ENCODE measurements at regions not wholly inside any gene's neighbourhood (a gene's known extent, or its start where the extent isn't known, plus 50 kb on each side); places are given as distances from the start of the nearest gene placed in this dataset.

DNA sequence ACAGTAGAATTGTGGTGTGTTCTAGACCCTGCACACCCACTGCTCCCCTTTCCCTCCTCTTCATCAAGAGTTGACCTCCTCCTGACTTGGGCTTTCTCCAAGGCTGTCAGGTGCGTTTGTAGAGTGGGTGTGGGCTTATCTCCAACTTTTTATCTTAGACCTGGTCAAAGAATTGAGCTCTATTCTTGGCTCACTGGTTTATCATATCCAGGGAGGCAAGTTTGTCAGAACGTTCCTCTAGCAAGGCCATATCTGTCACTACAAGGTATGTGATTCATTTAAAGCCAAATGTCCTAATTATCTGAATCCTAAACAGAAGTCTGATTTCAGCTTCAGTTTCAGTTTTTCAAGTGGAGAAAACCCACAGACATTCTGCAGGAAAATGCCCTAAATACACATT, 117.1 kb upstream of the MGAT5 start:
- H3K27me3 ChIP-seq: no peaks in the 10 kb centered on the region
- peaks cover 73% of the 10 kb centered on the region for H3K4me1 ChIP-seq
- H3K4me3 ChIP-seq: no peak overlapping the region
- 0 to 10% methylated on average over 2 of the region's 2 CpGs for WGBS, 2 donors
- no peaks in the 10 kb centered on the region for H3K36me3 ChIP-seq (replicated peaks in 1 of 2; ENCODE audit: insufficient read depth in 1 of 2, low read depth in 2 of 2)
- no peaks in the 10 kb centered on the region for H3K9me3 ChIP-seq
- intact Hi-C loops (cut with DNase I): no loop called here
- ATAC-seq: peak; percentile 17
- TF ChIP-seq POLR2A (IDR thresholded peaks at IDR 0.05): no peak
- TF ChIP-seq, protein P1, sequence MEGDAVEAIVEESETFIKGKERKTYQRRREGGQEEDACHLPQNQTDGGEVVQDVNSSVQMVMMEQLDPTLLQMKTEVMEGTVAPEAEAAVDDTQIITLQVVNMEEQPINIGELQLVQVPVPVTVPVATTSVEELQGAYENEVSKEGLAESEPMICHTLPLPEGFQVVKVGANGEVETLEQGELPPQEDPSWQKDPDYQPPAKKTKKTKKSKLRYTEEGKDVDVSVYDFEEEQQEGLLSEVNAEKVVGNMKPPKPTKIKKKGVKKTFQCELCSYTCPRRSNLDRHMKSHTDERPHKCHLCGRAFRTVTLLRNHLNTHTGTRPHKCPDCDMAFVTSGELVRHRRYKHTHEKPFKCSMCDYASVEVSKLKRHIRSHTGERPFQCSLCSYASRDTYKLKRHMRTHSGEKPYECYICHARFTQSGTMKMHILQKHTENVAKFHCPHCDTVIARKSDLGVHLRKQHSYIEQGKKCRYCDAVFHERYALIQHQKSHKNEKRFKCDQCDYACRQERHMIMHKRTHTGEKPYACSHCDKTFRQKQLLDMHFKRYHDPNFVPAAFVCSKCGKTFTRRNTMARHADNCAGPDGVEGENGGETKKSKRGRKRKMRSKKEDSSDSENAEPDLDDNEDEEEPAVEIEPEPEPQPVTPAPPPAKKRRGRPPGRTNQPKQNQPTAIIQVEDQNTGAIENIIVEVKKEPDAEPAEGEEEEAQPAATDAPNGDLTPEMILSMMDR (IDR thresholded peaks at IDR 0.05): no peak
- DNase-seq: no peak
- H3K27ac ChIP-seq: peak overlapping the region; percentile 39 to 81 (median 68)

DNA sequence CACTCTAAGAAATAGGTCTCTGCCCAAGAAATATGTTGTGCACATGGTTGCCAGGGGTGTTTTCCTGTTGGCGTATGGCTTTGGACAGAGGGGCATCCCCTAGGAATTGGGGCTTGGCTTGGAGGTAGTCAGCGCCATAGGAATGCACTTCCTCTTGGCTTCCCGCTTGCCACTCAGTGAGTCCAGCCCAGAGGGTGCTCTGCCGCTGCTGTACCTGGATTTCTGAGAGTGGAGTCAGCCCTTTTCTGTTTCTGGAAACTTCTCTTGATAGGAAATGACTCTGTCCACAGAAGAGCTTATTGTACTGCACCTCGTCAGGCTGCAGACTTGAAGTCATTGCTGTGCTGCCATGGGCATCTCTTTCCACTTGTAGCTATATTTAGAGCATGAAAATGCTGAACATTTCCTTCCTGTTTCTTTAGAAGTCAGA, 116.7 kb upstream of the MGAT5 start:
- H3K9me3 ChIP-seq: no peaks in the 10 kb centered on the region
- 19 to 33% methylated on average over 3 to 5 of the region's 5 CpGs for WGBS, 2 donors
- peak overlapping the region; percentile 39 to 81 (median 68) for H3K27ac ChIP-seq
- intact Hi-C loops (cut with DNase I): no loop called here
- no peak overlapping the region for H3K4me3 ChIP-seq
- DNase-seq: peak; percentile 51 to 74 (median 56)
- peaks cover 73% of the 10 kb centered on the region for H3K4me1 ChIP-seq
- ATAC-seq: peak; percentile 68
- peak in 1 of 3 donors; percentile 23 for TF ChIP-seq POLR2A (IDR thresholded peaks at IDR 0.05)
- TF ChIP-seq, protein P1 (IDR thresholded peaks at IDR 0.05): no peak
- no peaks in the 10 kb centered on the region for H3K27me3 ChIP-seq
- H3K36me3 ChIP-seq (replicated peaks in 1 of 2; ENCODE audit: insufficient read depth in 1 of 2, low read depth in 2 of 2): no peaks in the 10 kb centered on the region

DNA sequence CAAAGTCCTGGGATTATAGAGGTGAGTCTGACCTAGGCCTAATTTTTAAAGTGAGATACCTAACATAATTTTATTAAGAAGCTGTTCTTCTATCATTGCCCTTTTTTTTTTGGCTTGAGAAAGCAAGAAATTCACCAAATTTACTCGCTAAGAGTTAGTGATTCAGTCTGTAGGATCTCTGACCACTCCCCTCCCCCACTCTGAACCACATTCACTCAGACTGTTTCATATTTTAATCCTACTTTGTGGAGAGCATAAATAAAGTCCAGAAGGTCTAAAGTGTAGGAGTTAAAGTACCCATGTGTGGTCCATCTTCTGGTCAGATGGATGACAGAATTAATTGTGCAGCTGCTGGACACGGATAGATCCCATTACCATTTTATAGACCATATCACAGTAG, 115.8 kb upstream of the MGAT5 start:
- intact Hi-C loops (cut with DNase I): no loop called here
- DNase-seq: no peak
- Histone ChIP-seq H3K9me3 (no peaks in the 10 kb centered on the region), H3K27me3 (no peaks in the 10 kb centered on the region), H3K36me3 (replicated peaks in 1 of 2; ENCODE audit: insufficient read depth in 1 of 2, low read depth in 2 of 2) (no peaks in the 10 kb centered on the region), H3K4me1 (peaks cover 74% of the 10 kb centered on the region), H3K4me3 (no peak overlapping the region), H3K27ac (peak overlapping the region in 2 of 4 donors; percentile 47 to 81)
- no peak for ATAC-seq
- 85 to 86% methylated on average over 2 of the region's 2 CpGs for WGBS, 2 donors
- TF ChIP-seq, protein P1 (IDR thresholded peaks at IDR 0.05): no peak
- TF ChIP-seq POLR2A (IDR thresholded peaks at IDR 0.05): no peak

DNA sequence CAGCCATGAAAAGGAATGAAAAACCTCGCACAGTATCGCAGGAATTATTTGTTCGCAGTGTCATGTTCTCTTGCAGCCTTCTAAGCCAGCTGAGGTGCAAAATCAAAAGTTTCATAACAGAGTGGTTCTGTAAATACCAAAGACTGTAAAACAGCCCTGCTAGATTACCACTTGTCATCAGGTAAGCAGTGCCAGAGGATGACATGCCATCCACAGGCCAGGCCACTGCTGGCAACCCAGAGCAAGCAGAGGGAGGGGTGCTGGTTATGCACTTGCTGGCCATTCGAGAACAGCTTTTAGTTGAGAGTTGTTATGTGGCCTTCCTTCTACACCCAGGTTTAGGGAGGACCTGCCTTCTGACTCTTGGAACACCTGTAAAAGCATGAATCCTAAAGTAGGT, 114.3 kb upstream of the MGAT5 start:
- Histone ChIP-seq H3K27me3 (no peaks in the 10 kb centered on the region), H3K9me3 (no peaks in the 10 kb centered on the region), H3K27ac (peak overlapping the region; percentile 75 to 83 (median 79)), H3K4me1 (peaks cover 87% of the 10 kb centered on the region), H3K4me3 (no peak overlapping the region), H3K36me3 (replicated peaks in 1 of 2; ENCODE audit: insufficient read depth in 1 of 2, low read depth in 2 of 2) (no peaks in the 10 kb centered on the region)
- intact Hi-C loops (cut with DNase I): no loop called here
- 45 to 51% methylated on average over 4 of the region's 4 CpGs for WGBS, 2 donors
- no peak for TF ChIP-seq POLR2A (IDR thresholded peaks at IDR 0.05)
- TF ChIP-seq, protein P1 (IDR thresholded peaks at IDR 0.05): no peak
- DNase-seq (peak in 3 of 4 donors; percentile 28 to 35 (median 34)), ATAC-seq (no peak)

DNA sequence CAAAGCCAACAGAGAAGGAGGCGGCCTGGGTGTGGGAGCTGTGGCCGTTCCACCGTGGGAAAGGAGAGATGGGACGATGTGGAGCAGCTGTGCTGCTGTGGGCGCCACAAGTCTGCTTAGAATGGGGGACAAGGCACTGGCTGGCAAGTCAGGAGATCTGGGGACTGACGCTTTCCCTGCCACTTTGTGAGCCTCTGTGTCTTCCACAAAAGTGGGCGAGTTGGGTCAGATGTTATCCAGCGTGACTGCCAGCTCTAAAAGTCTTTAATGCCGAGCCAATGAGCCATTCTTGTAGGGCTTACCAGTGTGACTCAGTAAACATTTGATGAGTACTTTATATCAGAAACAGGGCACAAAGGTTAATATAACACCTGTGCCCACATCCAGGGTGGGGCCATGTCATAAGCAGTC, 113.6 kb upstream of the MGAT5 start:
- peak; percentile 79 for ATAC-seq
- TF ChIP-seq, protein P1 (IDR thresholded peaks at IDR 0.05): no peak
- TF ChIP-seq POLR2A (IDR thresholded peaks at IDR 0.05): peak in 2 of 3 donors; percentile 21 to 44
- H3K27ac ChIP-seq: peak overlapping the region; percentile 75 to 83 (median 79)
- no peak overlapping the region for H3K4me3 ChIP-seq
- DNase-seq: peak; percentile 63 to 86 (median 80)
- H3K9me3 ChIP-seq: no peaks in the 10 kb centered on the region
- intact Hi-C loops (cut with DNase I): no loop called here
- H3K36me3 ChIP-seq (replicated peaks in 1 of 2; ENCODE audit: insufficient read depth in 1 of 2, low read depth in 2 of 2): no peaks in the 10 kb centered on the region
- H3K27me3 ChIP-seq: no peaks in the 10 kb centered on the region
- H3K4me1 ChIP-seq: peaks cover 91% of the 10 kb centered on the region
- WGBS, 2 donors: 27 to 32% methylated on average over 9 of the region's 9 CpGs
